Mammary epithelial cell (primary cell): ENCODE measurements at regions not wholly inside any gene's neighbourhood (a gene's known extent, or its start where the extent isn't known, plus 50 kb on each side); places are given as distances from the start of the nearest gene placed in this dataset.

Experiments used
- EZH2 ChIP-seq: IDR thresholded peaks from 2 replicates; pipeline ENCODE4 v1.6.1; 2012; ENCODE audit warnings: low read length, inconsistent platforms, borderline replicate concordance
- TF ChIP-seq, protein P1 (sequence below), 2 donors: IDR thresholded peaks in 1 of 2; conservative IDR thresholded peaks in 1 of 2; 2 replicates each; pipeline ENCODE4 v1.5.1; 2011 to 2012; ENCODE audit warnings: inconsistent platforms in 2 of 2, low read length in 2 of 2, mild to moderate bottlenecking in 2 of 2, control low read depth in 1 of 2, low read depth in 1 of 2; ENCODE audit not compliant: insufficient read depth in 1 of 2; ENCODE audit errors: extremely low read depth in 1 of 2

DNA sequence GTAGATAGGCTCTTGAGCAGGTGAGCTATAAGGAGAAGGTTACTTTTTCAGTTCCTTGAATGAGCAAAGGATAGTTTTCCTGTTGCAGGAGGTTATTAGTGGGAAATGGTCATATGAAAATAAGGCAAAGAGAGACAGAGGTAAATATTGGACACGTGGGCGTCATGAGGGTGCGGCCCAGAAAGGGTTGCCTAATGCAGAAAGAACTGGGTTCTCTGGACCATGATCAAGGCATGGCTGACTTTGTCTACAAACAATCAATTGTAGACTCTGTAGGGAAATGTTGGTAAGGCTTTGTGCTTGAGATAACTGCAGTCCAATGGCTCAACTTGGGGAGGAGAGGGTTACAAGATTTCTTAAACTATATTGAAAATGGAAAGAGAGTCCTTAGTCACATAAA is 585.8 kb downstream of the BCL11A start:
- TF ChIP-seq, protein P1, sequence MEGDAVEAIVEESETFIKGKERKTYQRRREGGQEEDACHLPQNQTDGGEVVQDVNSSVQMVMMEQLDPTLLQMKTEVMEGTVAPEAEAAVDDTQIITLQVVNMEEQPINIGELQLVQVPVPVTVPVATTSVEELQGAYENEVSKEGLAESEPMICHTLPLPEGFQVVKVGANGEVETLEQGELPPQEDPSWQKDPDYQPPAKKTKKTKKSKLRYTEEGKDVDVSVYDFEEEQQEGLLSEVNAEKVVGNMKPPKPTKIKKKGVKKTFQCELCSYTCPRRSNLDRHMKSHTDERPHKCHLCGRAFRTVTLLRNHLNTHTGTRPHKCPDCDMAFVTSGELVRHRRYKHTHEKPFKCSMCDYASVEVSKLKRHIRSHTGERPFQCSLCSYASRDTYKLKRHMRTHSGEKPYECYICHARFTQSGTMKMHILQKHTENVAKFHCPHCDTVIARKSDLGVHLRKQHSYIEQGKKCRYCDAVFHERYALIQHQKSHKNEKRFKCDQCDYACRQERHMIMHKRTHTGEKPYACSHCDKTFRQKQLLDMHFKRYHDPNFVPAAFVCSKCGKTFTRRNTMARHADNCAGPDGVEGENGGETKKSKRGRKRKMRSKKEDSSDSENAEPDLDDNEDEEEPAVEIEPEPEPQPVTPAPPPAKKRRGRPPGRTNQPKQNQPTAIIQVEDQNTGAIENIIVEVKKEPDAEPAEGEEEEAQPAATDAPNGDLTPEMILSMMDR (conservative IDR thresholded peaks at IDR 0.05 in 1 of 2, IDR thresholded peaks at IDR 0.05 in 1 of 2; ENCODE audit: extremely low read depth in 1 of 2, insufficient read depth in 1 of 2, low read depth in 1 of 2, low read length in 2 of 2): no peak
- no peak for TF ChIP-seq EZH2
